ENCODE measurements at regions not wholly inside any gene's neighbourhood (a gene's known extent, or its start where the extent isn't known, plus 50 kb on each side); places are given as distances from the start of the nearest gene placed in this dataset.

GRCh38 chr13:105139048-105139379 lies 1396.4 kb downstream of the EFNB2 start:
- Histone ChIP-seq H3K36me3 (no peaks in the 10 kb centered on the region), H3K27me3 (no peaks in the 10 kb centered on the region), H3K27ac (no peak overlapping the region), H3K4me3 (no peak overlapping the region), H3K4me1 (no peaks in the 10 kb centered on the region), H3K9me3 (no peaks in the 10 kb centered on the region)
- intact Hi-C loops (cut with DNase I) = no loop called here
- 61 to 77% methylated on average over 3 of the region's 3 CpGs for WGBS, 2 donors
- DNase-seq = no peak
- no peak for TF ChIP-seq POLR2AphosphoS5 (IDR thresholded peaks at IDR 0.05)
- TF ChIP-seq POLR2A (IDR thresholded peaks at IDR 0.05) = no peak
- TF ChIP-seq CTCF (IDR thresholded peaks at IDR 0.05) = no peak
- no peak for TF ChIP-seq EP300 (IDR thresholded peaks at IDR 0.05)

DNA sequence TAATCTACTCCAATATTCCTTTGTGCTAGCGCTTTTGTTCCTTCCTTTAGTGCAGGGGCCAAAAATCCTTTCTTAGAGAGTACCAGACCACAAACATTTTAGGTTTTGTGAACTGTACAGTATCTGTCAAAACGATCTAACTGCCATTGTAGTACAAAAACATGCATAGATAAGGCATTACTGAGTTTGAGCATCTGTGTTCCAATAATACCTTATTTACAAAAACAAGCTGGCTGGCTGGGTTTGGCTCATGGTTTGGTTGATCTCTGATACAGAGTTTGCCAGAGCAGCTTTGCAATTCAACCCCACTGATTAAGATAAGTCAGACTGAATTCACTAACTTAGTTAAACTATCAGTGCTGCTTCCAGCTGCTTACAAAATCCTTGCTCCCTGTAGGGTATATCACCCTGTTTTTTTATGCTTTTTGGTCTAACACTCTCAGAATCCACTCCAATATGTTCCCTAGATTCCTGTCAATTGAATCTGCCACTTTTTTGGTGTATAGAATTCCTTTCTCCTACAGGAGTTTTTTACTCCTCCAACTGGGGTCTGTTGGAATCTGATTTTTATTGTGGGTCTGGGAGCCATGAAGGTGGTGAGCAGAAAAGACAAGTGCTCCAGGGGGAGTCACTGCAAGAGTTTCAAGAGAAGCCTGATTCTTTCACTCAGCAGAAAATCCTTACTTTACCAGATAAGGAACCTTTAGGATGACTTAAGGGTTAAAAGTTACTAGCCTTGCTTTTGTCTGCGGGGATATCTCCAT lies 1399.4 kb downstream of the EFNB2 start:
- no peaks in the 10 kb centered on the region for H3K27me3 ChIP-seq
- WGBS, 2 donors = 66 to 71% methylated on average over 3 of the region's 3 CpGs
- H3K4me1 ChIP-seq = no peaks in the 10 kb centered on the region
- intact Hi-C loops (cut with DNase I) = no loop called here
- H3K36me3 ChIP-seq = no peaks in the 10 kb centered on the region
- H3K9me3 ChIP-seq = no peaks in the 10 kb centered on the region
- no peak overlapping the region for H3K27ac ChIP-seq
- H3K4me3 ChIP-seq = no peak overlapping the region
- TF ChIP-seq POLR2A (IDR thresholded peaks at IDR 0.05) = no peak
- TF ChIP-seq EP300 (IDR thresholded peaks at IDR 0.05) = no peak
- no peak for TF ChIP-seq CTCF (IDR thresholded peaks at IDR 0.05)
- TF ChIP-seq POLR2AphosphoS5 (IDR thresholded peaks at IDR 0.05) = no peak
- DNase-seq = no peak

- no peaks in the 10 kb centered on the region for H3K36me3 ChIP-seq
- H3K27me3 ChIP-seq = no peaks in the 10 kb centered on the region
- no peak for TF ChIP-seq POLR2A (IDR thresholded peaks at IDR 0.05)
- no peak for TF ChIP-seq CTCF (IDR thresholded peaks at IDR 0.05)
- TF ChIP-seq POLR2AphosphoS5 (IDR thresholded peaks at IDR 0.05) = no peak
- TF ChIP-seq EP300 (IDR thresholded peaks at IDR 0.05) = no peak
- H3K9me3 ChIP-seq = no peaks in the 10 kb centered on the region
- no peak for DNase-seq
- H3K27ac ChIP-seq = no peak overlapping the region
- H3K4me1 ChIP-seq = no peaks in the 10 kb centered on the region
- intact Hi-C loops (cut with DNase I) = no loop called here
- 82 to 83% methylated on average over 2 of the region's 2 CpGs for WGBS, 2 donors
- no peak overlapping the region for H3K4me3 ChIP-seq
Measured at GRCh38 chr13:105127732-105128131, 1407.7 kb downstream of the EFNB2 start.

- TF ChIP-seq POLR2AphosphoS5 (IDR thresholded peaks at IDR 0.05) (no peak), CTCF (IDR thresholded peaks at IDR 0.05) (no peak), POLR2A (IDR thresholded peaks at IDR 0.05) (no peak), EP300 (IDR thresholded peaks at IDR 0.05) (no peak)
- 16 to 70% methylated on average over 4 of the region's 4 CpGs for WGBS, 2 donors
- no peak for DNase-seq
- Histone ChIP-seq H3K4me3 (no peak overlapping the region), H3K27ac (no peak overlapping the region), H3K9me3 (no peaks in the 10 kb centered on the region), H3K4me1 (no peaks in the 10 kb centered on the region), H3K27me3 (no peaks in the 10 kb centered on the region), H3K36me3 (no peaks in the 10 kb centered on the region)
- intact Hi-C loops (cut with DNase I) = no loop called here
Measured at GRCh38 chr13:105121221-105121620, 1414.2 kb downstream of the EFNB2 start.

GRCh38 chr13:105118426-105118985 lies 1417.0 kb downstream of the EFNB2 start:
- Histone ChIP-seq H3K4me3 (no peak overlapping the region), H3K27ac (no peak overlapping the region), H3K36me3 (no peaks in the 10 kb centered on the region), H3K4me1 (no peaks in the 10 kb centered on the region), H3K27me3 (no peaks in the 10 kb centered on the region), H3K9me3 (no peaks in the 10 kb centered on the region)
- intact Hi-C loops (cut with DNase I) = no loop called here
- TF ChIP-seq POLR2AphosphoS5 (IDR thresholded peaks at IDR 0.05) (no peak), POLR2A (IDR thresholded peaks at IDR 0.05) (no peak), EP300 (IDR thresholded peaks at IDR 0.05) (no peak), CTCF (IDR thresholded peaks at IDR 0.05) (no peak)
- no peak for DNase-seq
